ENCODE measurements at regions not wholly inside any gene's neighbourhood (a gene's known extent, or its start where the extent isn't known, plus 50 kb on each side); places are given as distances from the start of the nearest gene placed in this dataset.

GRCh38 chrX:7512845-7513244 lies 330.1 kb upstream of the VCX start:
- 75 to 82% methylated on average over 2 of the region's 2 CpGs for WGBS, 2 donors

DNA sequence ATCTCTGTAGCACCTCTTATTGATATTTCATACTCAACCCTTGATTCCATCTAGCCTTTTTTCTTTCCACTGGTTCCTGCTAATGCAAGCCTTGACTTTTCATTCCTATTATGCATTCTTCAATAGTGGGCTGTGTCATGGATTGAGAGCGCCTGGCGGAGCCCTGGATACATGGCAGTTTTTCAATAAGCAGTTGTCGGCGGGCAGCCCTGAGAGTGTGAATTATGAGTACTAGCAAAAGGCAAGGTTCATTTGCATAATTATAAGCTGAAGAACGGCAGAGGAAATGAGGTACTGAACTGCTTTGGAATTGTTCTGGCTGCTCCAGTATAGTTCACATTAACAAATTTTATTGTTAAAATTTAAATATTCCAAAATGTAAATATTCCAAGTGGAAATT lies 339.7 kb upstream of the VCX start:
- Histone ChIP-seq H3K4me3 (no peak overlapping the region), H3K27me3 (peaks cover 0 to 4% (median 0%) of the 10 kb centered on the region in 4 donors), H3K27ac (no peak overlapping the region), H3K4me1 (no peaks in the 10 kb centered on the region), H3K9me3 (no peaks in the 10 kb centered on the region), H3K36me3 (no peaks in the 10 kb centered on the region)
- FAIRE-seq (no peak), ATAC-seq (no peak), DNase-seq (no peak)
- intact Hi-C loops (cut with DNase I): no loop called here
- 68 to 77% methylated on average over 5 of the region's 5 CpGs for WGBS, 2 donors
- TF ChIP-seq, protein P1, sequence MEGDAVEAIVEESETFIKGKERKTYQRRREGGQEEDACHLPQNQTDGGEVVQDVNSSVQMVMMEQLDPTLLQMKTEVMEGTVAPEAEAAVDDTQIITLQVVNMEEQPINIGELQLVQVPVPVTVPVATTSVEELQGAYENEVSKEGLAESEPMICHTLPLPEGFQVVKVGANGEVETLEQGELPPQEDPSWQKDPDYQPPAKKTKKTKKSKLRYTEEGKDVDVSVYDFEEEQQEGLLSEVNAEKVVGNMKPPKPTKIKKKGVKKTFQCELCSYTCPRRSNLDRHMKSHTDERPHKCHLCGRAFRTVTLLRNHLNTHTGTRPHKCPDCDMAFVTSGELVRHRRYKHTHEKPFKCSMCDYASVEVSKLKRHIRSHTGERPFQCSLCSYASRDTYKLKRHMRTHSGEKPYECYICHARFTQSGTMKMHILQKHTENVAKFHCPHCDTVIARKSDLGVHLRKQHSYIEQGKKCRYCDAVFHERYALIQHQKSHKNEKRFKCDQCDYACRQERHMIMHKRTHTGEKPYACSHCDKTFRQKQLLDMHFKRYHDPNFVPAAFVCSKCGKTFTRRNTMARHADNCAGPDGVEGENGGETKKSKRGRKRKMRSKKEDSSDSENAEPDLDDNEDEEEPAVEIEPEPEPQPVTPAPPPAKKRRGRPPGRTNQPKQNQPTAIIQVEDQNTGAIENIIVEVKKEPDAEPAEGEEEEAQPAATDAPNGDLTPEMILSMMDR (IDR thresholded peaks at IDR 0.05): no peak

More at GRCh38 chrX:7512845-7513244, 330.1 kb upstream of the VCX start:
- H3K27ac ChIP-seq: no peak overlapping the region
- H3K4me1 ChIP-seq: no peaks in the 10 kb centered on the region
- TF ChIP-seq, protein P1 (IDR thresholded peaks at IDR 0.05): no peak
- no peak for FAIRE-seq
- H3K36me3 ChIP-seq: no peaks in the 10 kb centered on the region
- no peak for DNase-seq
- H3K27me3 ChIP-seq: no peaks in the 10 kb centered on the region
- intact Hi-C loops (cut with DNase I): no loop called here
- H3K4me3 ChIP-seq: no peak overlapping the region
- ATAC-seq: no peak
- H3K9me3 ChIP-seq: no peaks in the 10 kb centered on the region

- no peaks in the 10 kb centered on the region for H3K36me3 ChIP-seq
- intact Hi-C loops (cut with DNase I): no loop called here
- WGBS, 2 donors: 68% methylated on average over 3 of the region's 3 CpGs
- no peaks in the 10 kb centered on the region for H3K4me1 ChIP-seq
- ATAC-seq (no peak), DNase-seq (no peak), FAIRE-seq (no peak)
- no peak overlapping the region for H3K27ac ChIP-seq
- no peaks in the 10 kb centered on the region for H3K27me3 ChIP-seq
- TF ChIP-seq, protein P1 (IDR thresholded peaks at IDR 0.05): no peak
- H3K9me3 ChIP-seq: no peaks in the 10 kb centered on the region
- no peak overlapping the region for H3K4me3 ChIP-seq
Measured at GRCh38 chrX:7500386-7500785, 342.6 kb upstream of the VCX start.

- TF ChIP-seq, protein P1 (IDR thresholded peaks at IDR 0.05): no peak
- DNase-seq (peak in 3 of 6 donors; percentile 17 to 34 (median 29)), ATAC-seq (peak in 3 of 4 donors; percentile 56 to 79 (median 73)), FAIRE-seq (no peak)
- Histone ChIP-seq H3K4me3 (no peak overlapping the region), H3K4me1 (no peaks in the 10 kb centered on the region), H3K9me3 (no peaks in the 10 kb centered on the region), H3K36me3 (no peaks in the 10 kb centered on the region), H3K27me3 (no peaks in the 10 kb centered on the region), H3K27ac (no peak overlapping the region)
- intact Hi-C loops (cut with DNase I): no loop called here
- 14 to 19% methylated on average over 3 of the region's 3 CpGs for WGBS, 2 donors
Measured at GRCh38 chrX:7486505-7486904, 338.6 kb upstream of the PUDP start.

DNA sequence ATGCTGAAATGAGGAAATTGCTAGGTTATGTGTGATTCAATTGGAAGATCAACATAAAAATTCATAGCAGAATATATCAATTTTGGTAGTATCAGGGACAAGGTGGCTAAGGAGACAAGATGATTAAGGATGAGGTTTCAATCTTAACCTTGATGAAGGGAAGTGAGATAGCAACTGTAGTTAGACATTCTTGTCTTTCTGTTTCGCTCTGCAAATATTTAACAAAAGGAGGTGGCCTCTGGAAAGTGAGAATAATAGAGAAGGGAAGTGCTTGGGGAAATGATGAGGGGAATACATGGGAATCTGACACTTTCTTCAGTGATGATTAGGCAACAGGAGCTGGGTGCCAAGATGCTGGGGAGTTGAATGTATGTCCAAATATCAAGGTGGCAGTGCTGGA lies 337.1 kb upstream of the PUDP start:
- no peak for ATAC-seq
- no peak for DNase-seq
- H3K27ac ChIP-seq: no peak overlapping the region
- WGBS, 2 donors: 88 to 89% methylated on average over 1 of the region's 1 CpG
- H3K9me3 ChIP-seq: no peaks in the 10 kb centered on the region
- no peak for FAIRE-seq
- intact Hi-C loops (cut with DNase I): no loop called here
- H3K4me3 ChIP-seq: no peak overlapping the region
- TF ChIP-seq, protein P1 (IDR thresholded peaks at IDR 0.05): no peak
- H3K27me3 ChIP-seq: no peaks in the 10 kb centered on the region
- H3K4me1 ChIP-seq: no peaks in the 10 kb centered on the region
- no peaks in the 10 kb centered on the region for H3K36me3 ChIP-seq
